Kasumi-1 (cell line): ENCODE measurements at regions not wholly inside any gene's neighbourhood (a gene's known extent, or its start where the extent isn't known, plus 50 kb on each side); places are given as distances from the start of the nearest gene placed in this dataset.

Source experiments
- DNase-seq, 2 experiments: peaks; one replicate each; lab custom pipeline; 2025; lab: John Stamatoyannopoulos, UW

DNA sequence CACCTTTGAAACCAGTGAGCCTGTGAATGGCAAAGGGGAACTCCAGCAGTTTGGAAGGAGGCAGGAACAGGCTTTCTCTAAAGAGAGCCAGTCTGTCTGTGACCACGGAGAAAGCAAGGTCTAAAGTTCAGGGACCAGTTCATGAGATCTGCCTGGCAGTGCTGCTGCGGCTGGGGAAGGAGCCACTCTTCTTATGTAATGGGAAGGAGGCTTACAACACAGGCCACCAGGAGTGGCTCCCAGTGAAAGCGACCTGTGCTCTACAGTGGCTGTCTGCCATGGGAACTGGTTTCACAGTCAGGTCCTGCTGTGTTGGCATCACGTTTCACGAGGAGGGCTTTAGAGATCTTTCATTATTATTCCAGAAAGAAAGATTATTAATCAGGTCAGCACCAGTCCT is 291.9 kb upstream of the PRDM1 start:
- peak; percentile 27 to 36 for DNase-seq

DNA sequence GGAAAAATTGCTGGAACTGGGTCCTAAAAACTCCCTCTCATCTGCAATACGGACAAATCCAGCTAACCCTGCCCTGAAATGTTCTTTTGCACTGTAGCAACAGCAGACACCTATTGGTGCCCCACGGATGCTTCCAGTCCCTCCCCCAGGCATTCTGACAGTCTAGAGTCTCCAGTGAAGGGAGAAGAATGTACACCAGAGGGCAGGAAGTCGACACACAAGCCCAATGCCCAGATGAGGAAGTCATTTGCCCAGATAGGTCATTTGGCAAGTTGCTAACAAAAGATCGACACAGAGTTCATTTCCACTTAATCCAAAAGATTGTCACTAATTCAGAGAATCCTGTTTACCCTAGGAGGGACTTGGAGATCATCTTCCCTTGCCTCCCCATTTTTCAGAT is 293.0 kb upstream of the PRDM1 start:
- DNase-seq: peak; percentile 78 to 80

GRCh38 chr6:105791583-105792318 is 294.4 kb upstream of the PRDM1 start:
- no peak for DNase-seq

DNA sequence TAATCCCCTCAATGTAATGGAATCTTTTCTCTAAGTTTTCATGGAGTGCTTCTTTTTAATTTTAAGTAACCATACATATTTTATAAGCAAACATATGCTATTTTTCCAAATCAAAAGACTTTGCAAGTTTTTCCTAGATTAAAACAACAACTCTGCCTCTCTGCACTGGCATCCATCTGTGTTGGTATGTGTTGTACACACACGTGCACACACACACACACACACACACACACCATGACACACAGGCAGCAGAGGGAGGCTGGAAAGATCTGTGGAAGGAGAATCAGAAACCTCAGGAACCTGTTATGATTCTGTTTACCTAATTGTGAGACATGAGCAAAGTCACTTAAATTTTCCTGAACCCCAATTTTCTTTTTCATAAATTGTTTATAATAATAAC is 295.0 kb upstream of the PRDM1 start:
- DNase-seq: no peak

DNA sequence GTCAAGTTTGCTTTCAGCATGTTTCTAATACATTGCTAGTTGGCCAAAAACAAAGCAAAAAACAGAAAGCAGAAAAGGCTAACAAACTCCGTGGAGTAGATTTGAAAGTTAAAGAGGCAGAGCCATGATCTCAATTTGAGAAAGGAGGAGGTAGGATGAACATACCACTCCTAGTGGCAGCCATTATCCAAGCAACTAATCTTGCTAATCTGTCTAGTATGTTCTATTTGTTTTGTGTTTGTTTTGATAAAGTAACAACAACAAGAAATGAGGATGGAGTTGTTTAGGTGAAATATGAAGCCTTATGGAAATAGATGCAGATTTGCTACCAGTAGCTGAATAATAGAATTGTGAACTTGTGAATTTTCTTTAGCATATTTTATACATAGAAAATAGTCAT is 295.5 kb upstream of the PRDM1 start:
- DNase-seq: peak; percentile 2 to 9

- no peak for DNase-seq
Measured at GRCh38 chr6:105789935-105790334, 296.2 kb upstream of the PRDM1 start.

GRCh38 chr6:105787747-105788146 is 298.4 kb upstream of the PRDM1 start:
- no peak for DNase-seq

DNA sequence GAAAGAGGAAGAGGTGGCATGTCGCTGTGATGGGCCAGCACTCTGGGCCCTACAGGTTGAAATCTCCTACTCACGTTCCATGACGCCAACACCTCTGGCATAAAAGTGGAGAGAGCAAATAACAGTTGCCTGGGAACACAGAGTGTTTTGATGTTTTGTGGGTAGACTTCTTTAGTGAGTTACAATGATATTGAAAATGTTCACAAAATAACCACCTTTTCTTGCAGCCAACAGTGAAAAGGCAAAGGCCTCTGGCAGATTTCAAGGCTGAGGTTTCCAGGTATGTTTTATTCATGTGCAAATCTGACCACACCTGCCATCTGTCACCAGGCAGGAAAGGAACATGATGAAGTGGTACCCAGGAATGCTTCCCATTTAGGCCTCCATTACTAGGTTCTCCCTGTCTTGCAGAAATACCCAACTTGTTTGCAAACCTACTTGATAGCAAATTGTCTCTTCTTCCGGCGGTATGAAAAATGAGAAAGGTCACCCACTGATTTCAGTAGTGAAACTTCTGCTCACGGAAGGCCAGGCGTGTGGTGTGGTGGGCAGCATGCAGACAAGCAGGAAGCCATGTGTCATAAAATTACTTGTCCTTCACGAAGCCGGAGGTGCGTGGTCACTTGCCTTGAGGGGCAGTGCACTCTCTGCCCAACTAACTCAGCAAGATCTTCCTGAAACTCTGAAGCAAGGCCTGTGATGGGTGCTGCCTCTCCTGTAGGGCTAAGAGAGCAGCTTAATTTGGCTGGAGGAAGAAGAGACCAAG is 299.1 kb upstream of the PRDM1 start:
- no peak for DNase-seq

DNA sequence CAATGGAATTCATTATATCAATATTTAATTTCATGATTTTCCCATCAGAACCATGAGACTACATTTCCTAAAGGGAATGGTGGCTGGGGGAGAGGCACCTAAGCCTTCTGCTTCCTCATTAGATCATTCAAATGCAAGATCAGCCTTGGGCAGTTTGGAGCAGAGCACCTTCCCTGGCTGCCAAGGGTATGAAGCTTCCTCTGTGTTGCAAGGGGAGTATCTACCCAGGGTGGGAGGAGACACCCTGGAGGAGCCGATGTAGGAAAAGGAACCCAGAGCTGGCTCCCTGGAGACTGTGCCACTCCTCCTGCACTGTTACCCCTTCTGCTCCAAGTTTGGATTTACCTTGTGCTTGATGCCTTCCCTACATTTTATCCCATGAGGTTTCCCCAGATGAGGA is 299.7 kb upstream of the PRDM1 start:
- DNase-seq: peak; percentile 40 to 50

GRCh38 chr6:105785066-105785811 is 300.9 kb upstream of the PRDM1 start:
- peak; percentile 59 to 63 for DNase-seq

DNA sequence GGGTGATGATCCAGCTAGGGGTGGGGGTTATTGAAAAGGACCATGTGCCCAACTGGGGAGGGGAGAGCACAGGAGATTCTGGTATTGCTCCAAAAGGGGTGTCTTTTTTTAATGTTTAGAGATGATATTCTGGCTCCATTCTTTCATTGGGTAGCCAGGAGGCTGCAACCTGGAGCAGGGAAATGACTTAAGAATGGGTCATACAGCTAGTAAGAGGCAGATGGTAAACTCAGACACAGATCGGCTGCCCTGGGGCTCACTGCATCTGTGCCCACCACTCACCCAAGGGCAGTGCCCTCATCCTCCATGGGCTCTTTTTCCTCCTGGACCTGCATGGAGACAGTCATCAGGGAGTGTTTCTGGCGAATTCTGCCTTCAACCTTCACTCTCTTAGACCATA is 302.0 kb upstream of the PRDM1 start:
- no peak for DNase-seq

DNA sequence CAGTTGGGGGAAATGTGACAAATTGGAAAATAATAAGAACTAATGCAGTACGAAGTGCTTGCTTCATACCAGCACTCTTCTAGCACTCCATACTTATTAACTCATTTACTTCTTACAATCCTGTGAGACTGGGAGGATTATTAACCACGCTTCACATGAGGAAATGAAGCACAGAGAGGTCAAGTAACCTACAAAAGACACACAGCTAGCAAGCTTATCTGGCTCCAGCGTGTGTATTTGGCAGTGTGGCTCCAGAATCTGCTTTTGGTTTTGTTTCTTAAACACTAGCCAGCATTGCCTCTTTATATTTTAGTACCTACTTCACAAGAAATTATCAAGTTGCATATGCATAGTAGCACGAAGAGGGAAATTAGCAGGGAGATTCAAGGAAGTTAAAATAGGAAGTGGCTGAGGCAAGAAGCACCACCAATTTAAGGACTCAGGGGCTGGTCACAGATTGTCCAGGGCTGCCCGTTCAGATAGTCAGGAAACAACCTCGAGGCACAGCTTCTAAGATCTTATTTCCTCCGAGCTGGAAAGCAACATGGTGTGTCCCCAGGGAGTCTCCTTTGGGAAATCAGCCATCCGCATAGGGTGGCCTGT is 302.7 kb upstream of the PRDM1 start:
- DNase-seq: peak in 1 of 2 experiments; percentile 20

DNA sequence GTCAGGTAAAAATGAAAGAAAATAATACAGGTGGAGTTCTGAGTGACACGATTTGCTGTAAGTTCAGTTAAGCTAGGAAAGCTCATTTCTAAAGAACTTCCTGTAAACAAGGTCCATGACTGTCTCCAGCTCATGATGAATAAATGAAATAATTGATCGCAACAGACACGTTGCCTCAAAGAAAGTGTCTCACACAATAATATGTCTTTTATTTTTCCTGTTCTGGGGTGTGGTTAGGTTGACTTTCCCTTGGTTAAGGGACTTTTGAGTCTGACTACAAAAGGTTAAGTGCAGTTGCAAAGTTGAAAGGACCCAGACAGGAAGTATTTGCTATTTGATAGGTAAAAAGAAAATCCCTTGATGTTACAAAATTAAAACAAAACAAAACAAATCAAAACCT is 304.2 kb upstream of the PRDM1 start:
- no peak for DNase-seq

GRCh38 chr6:105781248-105781647 is 304.9 kb upstream of the PRDM1 start:
- no peak for DNase-seq

- no peak for DNase-seq
Measured at GRCh38 chr6:105780146-105780860, 305.8 kb upstream of the PRDM1 start.

GRCh38 chr6:105779110-105779509 is 307.0 kb upstream of the PRDM1 start:
- peak in 1 of 2 experiments; percentile 10 for DNase-seq

GRCh38 chr6:105775095-105775494 is 311.0 kb upstream of the PRDM1 start:
- DNase-seq: no peak

DNA sequence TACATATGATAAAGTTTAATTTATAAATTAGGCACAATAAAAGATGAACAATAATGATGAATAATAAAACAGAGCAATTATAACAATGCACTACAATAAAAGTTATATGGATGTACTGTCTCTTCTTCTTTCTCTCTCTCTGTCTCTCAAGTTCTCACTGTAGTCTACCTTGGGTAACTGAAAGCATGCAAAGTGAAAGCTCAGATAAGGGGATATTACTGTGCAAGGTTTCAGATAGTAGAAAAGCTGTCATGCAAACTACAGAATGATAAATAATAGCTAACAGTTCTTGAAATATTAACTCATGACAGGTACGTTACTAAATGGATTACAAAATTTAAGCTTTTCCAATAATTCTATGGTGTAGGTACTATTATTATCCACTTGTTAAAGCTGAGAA is 311.9 kb upstream of the PRDM1 start:
- no peak for DNase-seq

- no peak for DNase-seq
Measured at GRCh38 chr6:105771313-105771970, 314.7 kb upstream of the PRDM1 start.

GRCh38 chr6:105769987-105770386 is 316.1 kb upstream of the PRDM1 start:
- no peak for DNase-seq

DNA sequence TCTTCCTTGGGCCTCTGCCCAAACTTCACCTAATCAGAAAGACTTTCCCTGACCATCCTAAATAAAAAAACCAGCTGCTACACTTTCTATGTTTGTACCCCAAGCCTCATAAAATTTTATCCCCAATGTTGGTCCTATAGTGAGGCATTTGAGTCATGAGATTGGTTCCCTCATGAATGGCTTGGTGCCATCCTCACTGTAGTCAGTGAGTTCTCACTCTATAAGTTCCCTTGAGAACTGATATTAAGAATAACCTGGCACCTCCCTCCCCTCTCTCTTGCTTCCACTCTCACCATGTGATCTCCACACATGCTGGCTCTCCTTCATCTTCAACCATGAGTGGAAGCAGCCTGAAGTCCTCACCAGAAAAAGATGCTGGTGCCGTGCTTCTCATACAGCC is 316.9 kb upstream of the PRDM1 start:
- no peak for DNase-seq
